Loucy (cell line): ENCODE measurements at regions not wholly inside any gene's neighbourhood (a gene's known extent, or its start where the extent isn't known, plus 50 kb on each side); places are given as distances from the start of the nearest gene placed in this dataset.

ENCODE experiments used
- EZH2phosphoT487 ChIP-seq: fragments of 200-600 bp; IDR thresholded peaks from 2 replicates; pipeline ENCODE4 v1.6.1; 2018; ENCODE audit warnings: antibody characterized with exemption, mild to moderate bottlenecking, moderate library complexity, borderline replicate concordance
- TF ChIP-seq, protein P1 (sequence below): fragments of 200-600 bp; sonication (generic); conservative IDR thresholded peaks from 2 replicates; pipeline ENCODE4 v1.5.1; 2014; ENCODE audit warnings: mild to moderate bottlenecking, antibody characterized with exemption, low read length

DNA sequence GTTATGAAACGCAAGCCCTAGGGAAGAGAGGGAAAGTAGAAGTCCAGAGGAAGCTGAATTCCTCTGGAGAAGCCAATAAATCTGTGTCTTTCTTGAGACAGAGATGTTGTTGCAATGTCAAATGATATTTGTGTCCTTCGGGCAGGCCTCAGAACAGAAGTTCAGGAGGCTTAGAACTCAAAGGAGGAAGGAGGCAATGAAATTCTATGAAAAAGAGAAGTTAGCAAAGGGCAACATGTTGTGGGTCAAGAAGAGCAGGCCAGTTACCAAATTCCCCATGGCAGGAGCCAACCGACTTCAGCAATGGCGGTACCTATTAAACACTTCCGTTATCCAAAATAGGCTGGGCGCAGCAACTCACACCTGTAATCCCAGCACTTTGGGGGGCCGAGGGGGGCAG lies 109.0 kb upstream of the DHX40 start:
- TF ChIP-seq, protein P1, sequence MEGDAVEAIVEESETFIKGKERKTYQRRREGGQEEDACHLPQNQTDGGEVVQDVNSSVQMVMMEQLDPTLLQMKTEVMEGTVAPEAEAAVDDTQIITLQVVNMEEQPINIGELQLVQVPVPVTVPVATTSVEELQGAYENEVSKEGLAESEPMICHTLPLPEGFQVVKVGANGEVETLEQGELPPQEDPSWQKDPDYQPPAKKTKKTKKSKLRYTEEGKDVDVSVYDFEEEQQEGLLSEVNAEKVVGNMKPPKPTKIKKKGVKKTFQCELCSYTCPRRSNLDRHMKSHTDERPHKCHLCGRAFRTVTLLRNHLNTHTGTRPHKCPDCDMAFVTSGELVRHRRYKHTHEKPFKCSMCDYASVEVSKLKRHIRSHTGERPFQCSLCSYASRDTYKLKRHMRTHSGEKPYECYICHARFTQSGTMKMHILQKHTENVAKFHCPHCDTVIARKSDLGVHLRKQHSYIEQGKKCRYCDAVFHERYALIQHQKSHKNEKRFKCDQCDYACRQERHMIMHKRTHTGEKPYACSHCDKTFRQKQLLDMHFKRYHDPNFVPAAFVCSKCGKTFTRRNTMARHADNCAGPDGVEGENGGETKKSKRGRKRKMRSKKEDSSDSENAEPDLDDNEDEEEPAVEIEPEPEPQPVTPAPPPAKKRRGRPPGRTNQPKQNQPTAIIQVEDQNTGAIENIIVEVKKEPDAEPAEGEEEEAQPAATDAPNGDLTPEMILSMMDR: no peak
- no peak for TF ChIP-seq EZH2phosphoT487
